Neural progenitor cell (in vitro differentiated cells): ENCODE measurements at regions not wholly inside any gene's neighbourhood (a gene's known extent, or its start where the extent isn't known, plus 50 kb on each side); places are given as distances from the start of the nearest gene placed in this dataset.
A peak's percentile ranks its signal among the peaks of the same experiment; 100 is the strongest.

Experiments
- DNase-seq: peaks from one replicate; pipeline ENCODE4 v3.0.0-alpha.2; 2016; ENCODE audit warnings: low spot score
- H2AFZ ChIP-seq: fragments of 200-600 bp; sonication (generic); replicated peaks from 2 replicates; pipeline ENCODE4 v1.6.1; 2016; ENCODE audit warnings: antibody characterized with exemption
- H3F3A ChIP-seq: fragments of 200-600 bp; sonication (generic); 2 replicates; pipeline ENCODE4 v1.6.1; 2016; ENCODE audit warnings: antibody characterized with exemption, low read depth
- H3K27ac ChIP-seq: fragments of 200-600 bp; sonication (generic); 2 replicates; pipeline ENCODE4 v1.5.1; 2016; ENCODE audit warnings: mild to moderate bottlenecking
- H3K27me3 ChIP-seq: fragments of 200-600 bp; sonication (generic); 2 replicates; pipeline ENCODE4 v1.6.1; 2016; ENCODE audit warnings: mild to moderate bottlenecking, moderate library complexity
- H3K36me3 ChIP-seq: fragments of 200-600 bp; sonication (generic); 2 replicates; pipeline ENCODE4 v1.5.1; 2016
- H3K4me1 ChIP-seq: fragments of 200-600 bp; sonication (generic); 2 replicates; pipeline ENCODE4 v1.6.1; 2016; ENCODE audit warnings: mixed run types
- H3K4me2 ChIP-seq: fragments of 200-600 bp; sonication (generic); 2 replicates; pipeline ENCODE4 v1.6.1; 2016
- H3K4me3 ChIP-seq: fragments of 200-600 bp; sonication (generic); 2 replicates; pipeline ENCODE4 v1.5.1; 2016
- H3K79me2 ChIP-seq: fragments of 200-600 bp; sonication (generic); 2 replicates; pipeline ENCODE4 v1.6.1; 2016; ENCODE audit warnings: low read depth
- H3K9ac ChIP-seq: fragments of 200-600 bp; sonication (generic); 2 replicates; pipeline ENCODE4 v1.6.1; 2016
- H3K9me3 ChIP-seq: fragments of 200-600 bp; sonication (generic); 2 replicates; pipeline ENCODE4 v1.5.1; 2016; ENCODE audit warnings: low read depth
- H4K20me1 ChIP-seq: fragments of 200-600 bp; sonication (generic); 2 replicates; pipeline ENCODE4 v1.6.1; 2016; ENCODE audit warnings: low read depth
- H3K27ac Mint-ChIP-seq: 3 replicates; pipeline ENCODE4 v1.8.0; 2021; ENCODE audit warnings: mixed read lengths
- H3K27me3 Mint-ChIP-seq: 2 replicates; pipeline ENCODE4 v1.8.0; 2022; ENCODE audit warnings: low read depth, mild to moderate bottlenecking, inconsistent platforms, moderate library complexity, mixed read lengths; ENCODE audit not compliant: insufficient read depth
- H3K36me3 Mint-ChIP-seq: 3 replicates; pipeline ENCODE4 v1.8.0; 2021; ENCODE audit warnings: mixed read lengths
- H3K4me1 Mint-ChIP-seq: 3 replicates; pipeline ENCODE4 v1.8.0; 2021; ENCODE audit warnings: mixed read lengths
- H3K4me3 Mint-ChIP-seq: 3 replicates; pipeline ENCODE4 v1.8.0; 2021; ENCODE audit warnings: mild to moderate bottlenecking, moderate library complexity, mixed read lengths
- H3K9me3 Mint-ChIP-seq: 3 replicates; pipeline ENCODE4 v1.8.0; 2020; ENCODE audit warnings: mixed read lengths
- CTCF ChIP-seq: fragments of 200-600 bp; sonication (generic); IDR thresholded peaks from 2 replicates; pipeline ENCODE4 v1.5.1; 2017; ENCODE audit warnings: antibody characterized with exemption, mild to moderate bottlenecking
- EZH2 ChIP-seq: fragments of 200-600 bp; sonication (generic); IDR thresholded peaks from 2 replicates; pipeline ENCODE4 v1.6.1; 2017; ENCODE audit warnings: antibody characterized with exemption, mild to moderate bottlenecking, moderate library complexity
- EZH2phosphoT487 ChIP-seq: fragments of 200-600 bp; sonication (generic); IDR thresholded peaks from 2 replicates; pipeline ENCODE4 v1.6.1; 2017; ENCODE audit warnings: antibody characterized with exemption

- H3K27me3 Mint-ChIP-seq, result no peaks in the 10 kb centered on the region
- H4K20me1 ChIP-seq, result no peaks in the 10 kb centered on the region
- H3K4me1 ChIP-seq, result no peaks in the 10 kb centered on the region
- no peak for DNase-seq
- H3K4me1 Mint-ChIP-seq, result peaks cover 35% of the 10 kb centered on the region
- H3K4me2 ChIP-seq, result no peak overlapping the region
- H2AFZ ChIP-seq, result no peak overlapping the region
- no peak overlapping the region for H3K4me3 Mint-ChIP-seq
- H3K9me3 Mint-ChIP-seq, result no peaks in the 10 kb centered on the region
- H3K36me3 Mint-ChIP-seq, result no peaks in the 10 kb centered on the region
- no peaks in the 10 kb centered on the region for H3K36me3 ChIP-seq
- H3K9me3 ChIP-seq, result no peaks in the 10 kb centered on the region
- H3K4me3 ChIP-seq, result no peak overlapping the region
- H3K27ac Mint-ChIP-seq, result no peak overlapping the region
- no peak overlapping the region for H3K9ac ChIP-seq
- TF ChIP-seq EZH2, result no peak
- no peak for TF ChIP-seq CTCF
- no peak for TF ChIP-seq EZH2phosphoT487
- H3K27ac ChIP-seq, result no peak overlapping the region
- no peaks in the 10 kb centered on the region for H3K79me2 ChIP-seq
- no peaks in the 10 kb centered on the region for H3K27me3 ChIP-seq
- H3F3A ChIP-seq, result no peaks in the 10 kb centered on the region
Measured at GRCh38 chr14:54182419-54183045, 214.3 kb upstream of the CDKN3 start.

- Mint-ChIP-seq H3K36me3 (peaks cover 3% of the 10 kb centered on the region), H3K4me3 (no peak overlapping the region), H3K9me3 (peaks cover under 1% of the 10 kb centered on the region), H3K4me1 (peaks cover 48% of the 10 kb centered on the region), H3K27me3 (no peaks in the 10 kb centered on the region), H3K27ac (peak overlapping the region; percentile 65)
- Histone ChIP-seq H3K36me3 (no peaks in the 10 kb centered on the region), H3K9me3 (no peaks in the 10 kb centered on the region), H3K4me3 (no peak overlapping the region), H3F3A (no peaks in the 10 kb centered on the region), H3K4me2 (no peak overlapping the region), H2AFZ (no peak overlapping the region), H3K79me2 (no peaks in the 10 kb centered on the region), H4K20me1 (no peaks in the 10 kb centered on the region), H3K27ac (no peak overlapping the region), H3K4me1 (peaks cover 4% of the 10 kb centered on the region), H3K9ac (no peak overlapping the region), H3K27me3 (no peaks in the 10 kb centered on the region)
- TF ChIP-seq EZH2phosphoT487, result no peak
- TF ChIP-seq CTCF, result no peak
- TF ChIP-seq EZH2, result no peak
- DNase-seq, result peak; percentile 6
Measured at GRCh38 chr14:54186821-54187763, 209.7 kb upstream of the CDKN3 start.

GRCh38 chr14:54188064-54188666 lies 208.6 kb upstream of the CDKN3 start:
- H3K9me3 ChIP-seq, result no peaks in the 10 kb centered on the region
- DNase-seq, result peak; percentile 8
- peaks cover 39% of the 10 kb centered on the region for H3K4me1 Mint-ChIP-seq
- peaks cover 3% of the 10 kb centered on the region for H3K36me3 Mint-ChIP-seq
- H3K27me3 ChIP-seq, result no peaks in the 10 kb centered on the region
- H3K4me3 Mint-ChIP-seq, result no peak overlapping the region
- H3K27me3 Mint-ChIP-seq, result no peaks in the 10 kb centered on the region
- H3K9ac ChIP-seq, result no peak overlapping the region
- no peak overlapping the region for H2AFZ ChIP-seq
- TF ChIP-seq CTCF, result no peak
- TF ChIP-seq EZH2, result no peak
- no peak for TF ChIP-seq EZH2phosphoT487
- no peaks in the 10 kb centered on the region for H3K79me2 ChIP-seq
- no peaks in the 10 kb centered on the region for H3K36me3 ChIP-seq
- H3K27ac ChIP-seq, result no peak overlapping the region
- peaks cover 2% of the 10 kb centered on the region for H3K9me3 Mint-ChIP-seq
- H3K27ac Mint-ChIP-seq, result no peak overlapping the region
- H3K4me1 ChIP-seq, result peaks cover 4% of the 10 kb centered on the region
- H4K20me1 ChIP-seq, result no peaks in the 10 kb centered on the region
- no peaks in the 10 kb centered on the region for H3F3A ChIP-seq
- H3K4me2 ChIP-seq, result no peak overlapping the region
- H3K4me3 ChIP-seq, result no peak overlapping the region
